ENCODE measurements at regions not wholly inside any gene's neighbourhood (a gene's known extent, or its start where the extent isn't known, plus 50 kb on each side); places are given as distances from the start of the nearest gene placed in this dataset.
"Not testable (repeated sequence)": the region's sequence is repeated elsewhere in the genome, so short reads cannot be mapped to it uniquely, and the experiment has no call there.

GRCh38 chr1:228546541-228547463, 59.6 kb downstream of the RNF187 start:
- ChIA-PET CTCF (no interaction called here), POLR2A (no interaction called here)
- no peak overlapping the region for H3K4me3 Mint-ChIP-seq
- H3K27ac Mint-ChIP-seq = no peak overlapping the region
- no peaks in the 10 kb centered on the region for H3K9me3 Mint-ChIP-seq
- no peaks in the 10 kb centered on the region for H3K27me3 Mint-ChIP-seq
- no peaks in the 10 kb centered on the region for H3K36me3 Mint-ChIP-seq (ENCODE audit: low read depth)
- no peak for DNase-seq
- H3K4me1 Mint-ChIP-seq = no peaks in the 10 kb centered on the region

GRCh38 chr1:228547464-228547792, 60.2 kb downstream of the RNF187 start:
- H3K27me3 Mint-ChIP-seq = no peaks in the 10 kb centered on the region
- no peaks in the 10 kb centered on the region for H3K4me1 Mint-ChIP-seq
- no peak overlapping the region for H3K27ac Mint-ChIP-seq
- no peaks in the 10 kb centered on the region for H3K36me3 Mint-ChIP-seq (ENCODE audit: low read depth)
- no peak overlapping the region for H3K4me3 Mint-ChIP-seq
- ChIA-PET POLR2A (no interaction called here), CTCF (no interaction called here)
- H3K9me3 Mint-ChIP-seq = no peaks in the 10 kb centered on the region
- DNase-seq = no peak

- POLR2A ChIA-PET = no interaction called here
- no peaks in the 10 kb centered on the region for H3K27me3 Mint-ChIP-seq
- no peak for DNase-seq
- H3K27ac Mint-ChIP-seq = no peak overlapping the region
- H3K36me3 Mint-ChIP-seq (ENCODE audit: low read depth) = no peaks in the 10 kb centered on the region
- H3K4me1 Mint-ChIP-seq = no peaks in the 10 kb centered on the region
- peaks cover 2% of the 10 kb centered on the region for H3K9me3 Mint-ChIP-seq
- CTCF ChIA-PET = no interaction called here
- no peak overlapping the region for H3K4me3 Mint-ChIP-seq
Observed at GRCh38 chr1:228548788-228549187, 61.6 kb downstream of the RNF187 start.

- DNase-seq = no peak
- H3K4me3 Mint-ChIP-seq = no peak overlapping the region
- peaks cover 2% of the 10 kb centered on the region for H3K9me3 Mint-ChIP-seq
- H3K27me3 Mint-ChIP-seq = no peaks in the 10 kb centered on the region
- no peaks in the 10 kb centered on the region for H3K4me1 Mint-ChIP-seq
- H3K36me3 Mint-ChIP-seq (ENCODE audit: low read depth) = no peaks in the 10 kb centered on the region
- no peak overlapping the region for H3K27ac Mint-ChIP-seq
- ChIA-PET CTCF (no interaction called here), POLR2A (no interaction called here)
Observed at GRCh38 chr1:228552596-228553176, 65.5 kb downstream of the RNF187 start.

- H3K36me3 Mint-ChIP-seq (ENCODE audit: low read depth) = no peaks in the 10 kb centered on the region
Observed at GRCh38 chr1:228554107-228554506, 66.9 kb downstream of the RNF187 start.

GRCh38 chr1:228555074-228555994, 68.2 kb downstream of the RNF187 start:
- H3K4me3 Mint-ChIP-seq = no peak overlapping the region
- ChIA-PET CTCF (no interaction called here), POLR2A (no interaction called here)
- DNase-seq = peak; percentile 18
- H3K4me1 Mint-ChIP-seq = no peaks in the 10 kb centered on the region
- H3K27ac Mint-ChIP-seq = no peak overlapping the region
- no peaks in the 10 kb centered on the region for H3K36me3 Mint-ChIP-seq (ENCODE audit: low read depth)
- no peaks in the 10 kb centered on the region for H3K27me3 Mint-ChIP-seq
- H3K9me3 Mint-ChIP-seq = peaks cover 2% of the 10 kb centered on the region

More at GRCh38 chr1:228554107-228554506, 66.9 kb downstream of the RNF187 start:
- Mint-ChIP-seq H3K4me1 (no peaks in the 10 kb centered on the region), H3K9me3 (peaks cover 2% of the 10 kb centered on the region), H3K27ac (no peak overlapping the region), H3K4me3 (no peak overlapping the region), H3K27me3 (no peaks in the 10 kb centered on the region)
- POLR2A ChIA-PET = no interaction called here
- CTCF ChIA-PET = no interaction called here
- no peak for DNase-seq

GRCh38 chr1:228556634-228557430, 69.7 kb downstream of the RNF187 start:
- H3K9me3 Mint-ChIP-seq; H3K4me1 Mint-ChIP-seq; H3K4me3 Mint-ChIP-seq; DNase-seq; POLR2A ChIA-PET; H3K27ac Mint-ChIP-seq; H3K36me3 Mint-ChIP-seq (ENCODE audit: low read depth); CTCF ChIA-PET; H3K27me3 Mint-ChIP-seq: not testable (repeated sequence)
